CD14-positive monocyte (primary cell): ENCODE measurements at regions not wholly inside any gene's neighbourhood (a gene's known extent, or its start where the extent isn't known, plus 50 kb on each side); places are given as distances from the start of the nearest gene placed in this dataset.

ENCODE experiments used
- DNase-seq, 3 donors: peaks; one replicate each; pipeline ENCODE4 v3.0.0-alpha.2; 2011 to 2022
- H2AFZ ChIP-seq: 2 replicates; pipeline ENCODE4 v1.6.0; 2012; ENCODE audit warnings: mild to moderate bottlenecking, low read depth, low read length, inconsistent platforms; ENCODE audit not compliant: insufficient read depth, poor library complexity, severe bottlenecking
- H3K27ac ChIP-seq, 2 donors: 1 replicate in 1 of 2; 2 replicates in 1 of 2; pipeline ENCODE4 v1.5.1; 2012 to 2013; ENCODE audit warnings: low read length in 2 of 2, control low read depth in 1 of 2, inconsistent platforms in 1 of 2, low read depth in 1 of 2, mild to moderate bottlenecking in 1 of 2
- H3K27me3 ChIP-seq, 2 donors: one replicate each; pipeline versions ENCODE4 v1.6.0 to v1.6.1; 2011 to 2013; ENCODE audit warnings: low read length in 2 of 2; ENCODE audit not compliant: control insufficient read depth in 2 of 2, insufficient read depth in 2 of 2
- H3K36me3 ChIP-seq, 2 donors: replicated peaks in 1 of 2; 1 replicate in 1 of 2; 2 replicates in 1 of 2; pipeline versions ENCODE4 v1.5.1 to v1.6.1; 2012 to 2013; ENCODE audit warnings: low read length in 2 of 2, control low read depth in 1 of 2, inconsistent platforms in 1 of 2, mild to moderate bottlenecking in 1 of 2; ENCODE audit not compliant: insufficient read depth in 2 of 2, control insufficient read depth in 1 of 2
- H3K4me1 ChIP-seq, 2 donors: 1 replicate in 1 of 2; 2 replicates in 1 of 2; pipeline versions ENCODE4 v1.5.1 to v1.6.1; 2012 to 2013; ENCODE audit warnings: low read length in 2 of 2, control low read depth in 1 of 2, inconsistent platforms in 1 of 2, mild to moderate bottlenecking in 1 of 2, moderate library complexity in 1 of 2; ENCODE audit not compliant: insufficient read depth in 2 of 2, control insufficient read depth in 1 of 2
- H3K4me2 ChIP-seq: replicated peaks from 2 replicates; pipeline ENCODE3; 2012; ENCODE audit warnings: low read length, moderate library complexity, mild to moderate bottlenecking; ENCODE audit not compliant: poor library complexity, severe bottlenecking; ENCODE audit errors: extremely low read depth
- H3K4me3 ChIP-seq, 3 experiments: fragments of 200-600 bp in 1 of 3; sonication (generic) in 1 of 3; replicated peaks in 1 of 3; 1 replicate in 2 of 3; 2 replicates in 1 of 3; pipeline ENCODE4 v1.5.1; 2011 to 2013; ENCODE audit warnings: low read length in 3 of 3, mild to moderate bottlenecking in 3 of 3, control low read depth in 2 of 3, low read depth in 2 of 3, inconsistent platforms in 1 of 3, moderate library complexity in 1 of 3
- H3K79me2 ChIP-seq: 2 replicates; pipeline ENCODE4 v1.6.0; 2012; ENCODE audit warnings: mild to moderate bottlenecking, control low read depth, inconsistent platforms, low read length, moderate library complexity; ENCODE audit not compliant: insufficient read depth
- H3K9ac ChIP-seq: 2 replicates; pipeline ENCODE4 v1.6.0; 2017; ENCODE audit warnings: low read length, mild to moderate bottlenecking; ENCODE audit not compliant: insufficient read depth, poor library complexity, severe bottlenecking
- H3K9me3 ChIP-seq, 2 donors: replicated peaks in 1 of 2; 1 replicate in 1 of 2; 2 replicates in 1 of 2; pipeline versions ENCODE4 v1.5.1 to v1.6.1; 2012 to 2013; ENCODE audit warnings: low read length in 2 of 2, control low read depth in 1 of 2; ENCODE audit not compliant: control insufficient read depth in 1 of 2, insufficient read depth in 1 of 2
- H4K20me1 ChIP-seq: 2 replicates; pipeline ENCODE4 v1.6.0; 2012; ENCODE audit warnings: mild to moderate bottlenecking, low read length, control low read depth, moderate library complexity; ENCODE audit not compliant: insufficient read depth
- H3K27ac Mint-ChIP-seq, 7 donors: one replicate each; pipeline ENCODE4 v1.8.0; 2020; ENCODE audit warnings: mild to moderate bottlenecking in 7 of 7, mixed read lengths in 7 of 7, moderate library complexity in 6 of 7, inconsistent platforms in 2 of 7
- H3K27me3 Mint-ChIP-seq, 3 donors: one replicate each; pipeline ENCODE4 v1.8.0; 2021 to 2022; ENCODE audit warnings: low read depth in 3 of 3, mild to moderate bottlenecking in 3 of 3, mixed read lengths in 3 of 3, moderate library complexity in 3 of 3, inconsistent platforms in 1 of 3
- H3K36me3 Mint-ChIP-seq, 2 donors: one replicate each; pipeline ENCODE4 v1.8.0; 2020; ENCODE audit warnings: mixed read lengths in 2 of 2, inconsistent platforms in 1 of 2, mild to moderate bottlenecking in 1 of 2
- H3K4me1 Mint-ChIP-seq: one replicate; pipeline ENCODE4 v1.8.0; 2020; ENCODE audit warnings: mild to moderate bottlenecking, mixed read lengths
- H3K4me3 Mint-ChIP-seq, 2 donors: one replicate each; pipeline ENCODE4 v1.8.0; 2020; ENCODE audit warnings: mild to moderate bottlenecking in 2 of 2, mixed read lengths in 2 of 2, moderate library complexity in 1 of 2
- H3K9me3 Mint-ChIP-seq, 7 donors: one replicate each; pipeline ENCODE4 v1.8.0; 2020 to 2022; ENCODE audit warnings: mixed read lengths in 7 of 7, mild to moderate bottlenecking in 6 of 7, moderate library complexity in 6 of 7, inconsistent platforms in 2 of 7
- CTCF ChIP-seq: fragments of 200-600 bp; IDR thresholded peaks from one replicate; pipeline ENCODE4 v1.8.0; 2022; ENCODE audit warnings: antibody characterized with exemption, mild to moderate bottlenecking
- WGBS: methylation state at CpG from one replicate; pipeline ENCODE4 v1.1.5; 2013; ENCODE audit warnings: missing lambda C conversion rate; ENCODE audit not compliant: insufficient coverage; 5-methylcytosine and 5-hydroxymethylcytosine counted together
- intact Hi-C, 2 donors: fragments of 100-400 bp; cut with micrococcal nuclease; formaldehyde crosslinking; loops; one replicate each; pipeline versions ENCODE4 v1.15.0 to v1.15.1; 2023

- Histone ChIP-seq H4K20me1 (no peaks in the 10 kb centered on the region), H2AFZ (no peak overlapping the region), H3K9me3 (no peaks in the 10 kb centered on the region), H3K36me3 (no peaks in the 10 kb centered on the region), H3K4me2 (no peak overlapping the region), H3K79me2 (no peaks in the 10 kb centered on the region), H3K27ac (no peak overlapping the region), H3K27me3 (no peaks in the 10 kb centered on the region), H3K4me3 (no peak overlapping the region), H3K9ac (no peak overlapping the region), H3K4me1 (no peaks in the 10 kb centered on the region)
- WGBS: 93% methylated on average over 2 of the region's 2 CpGs
- Mint-ChIP-seq H3K36me3 (no peaks in the 10 kb centered on the region), H3K9me3 (peaks cover 0 to 14% (median 6%) of the 10 kb centered on the region in 7 donors), H3K4me1 (no peaks in the 10 kb centered on the region), H3K27me3 (peaks cover 10 to 12% (median 10%) of the 10 kb centered on the region in 3 donors), H3K27ac (peak overlapping the region in 1 of 7 donors; percentile 54), H3K4me3 (no peak overlapping the region)
- no peak for TF ChIP-seq CTCF
- intact Hi-C loops: no loop called here
- no peak for DNase-seq
Measured at GRCh38 chr3:10563396-10563795, 58.0 kb upstream of the ATP2B2 start.

- Histone ChIP-seq H2AFZ (no peak overlapping the region), H3K36me3 (no peaks in the 10 kb centered on the region), H4K20me1 (no peaks in the 10 kb centered on the region), H3K4me1 (no peaks in the 10 kb centered on the region), H3K4me3 (no peak overlapping the region), H3K79me2 (no peaks in the 10 kb centered on the region), H3K9me3 (no peaks in the 10 kb centered on the region), H3K4me2 (no peak overlapping the region), H3K27ac (no peak overlapping the region), H3K9ac (no peak overlapping the region), H3K27me3 (no peaks in the 10 kb centered on the region)
- Mint-ChIP-seq H3K27ac (no peak overlapping the region), H3K27me3 (peaks cover 5 to 12% (median 6%) of the 10 kb centered on the region in 3 donors), H3K36me3 (no peaks in the 10 kb centered on the region), H3K4me1 (no peaks in the 10 kb centered on the region), H3K9me3 (peaks cover 0 to 10% (median 6%) of the 10 kb centered on the region in 7 donors), H3K4me3 (no peak overlapping the region)
- no peak for TF ChIP-seq CTCF
- no peak for DNase-seq
- WGBS: 78% methylated on average over 3 of the region's 3 CpGs
- intact Hi-C loops: no loop called here
Measured at GRCh38 chr3:10565814-10566213, 60.4 kb upstream of the ATP2B2 start.
